OCI-LY3 (cell line): ENCODE measurements at regions not wholly inside any gene's neighbourhood (a gene's known extent, or its start where the extent isn't known, plus 50 kb on each side); places are given as distances from the start of the nearest gene placed in this dataset.

Experiments used
- H2AFZ ChIP-seq: fragments of 200-600, 300-600 bp; shearing (Covaris generic); 2 replicates; pipeline ENCODE4 v1.6.0; 2014; ENCODE audit warnings: antibody characterized with exemption, low read depth, low read length
- H3K27ac ChIP-seq: fragments of 200-600, 300-600 bp; sonication (generic); 2 replicates; pipeline ENCODE4 v1.5.1; 2014; ENCODE audit warnings: mild to moderate bottlenecking, low read length, moderate library complexity, mixed read lengths
- H3K27me3 ChIP-seq: fragments of 200-600, 300-600 bp; sonication (generic); 2 replicates; pipeline ENCODE4 v1.6.1; 2014; ENCODE audit warnings: low read depth, low read length, mixed read lengths
- H3K36me3 ChIP-seq: fragments of 200-600, 300-600 bp; sonication (generic); replicated peaks from 2 replicates; pipeline ENCODE3; 2014; ENCODE audit warnings: low read depth, low read length, mixed read lengths
- H3K4me1 ChIP-seq: fragments of 300-600, 200-600 bp; sonication (generic); 2 replicates; pipeline ENCODE4 v1.6.1; 2014; ENCODE audit warnings: low read length, mixed read lengths
- H3K4me2 ChIP-seq: fragments of 200-600, 300-600 bp; sonication (generic); 2 replicates; pipeline ENCODE4 v1.6.1; 2014; ENCODE audit warnings: low read length, mixed read lengths
- H3K4me3 ChIP-seq: fragments of 300-600, 200-600 bp; sonication (generic); 2 replicates; pipeline ENCODE4 v1.5.1; 2014; ENCODE audit warnings: antibody characterized with exemption, mild to moderate bottlenecking, low read length, moderate library complexity
- H3K79me2 ChIP-seq: fragments of 300-600, 200-600 bp; shearing (Covaris generic); 2 replicates; pipeline ENCODE4 v1.6.1; 2014; ENCODE audit warnings: mild to moderate bottlenecking, low read length, mixed read lengths
- H3K9ac ChIP-seq: fragments of 300-600, 200-600 bp; shearing (Covaris generic); 2 replicates; pipeline ENCODE4 v1.6.0; 2014; ENCODE audit warnings: mild to moderate bottlenecking, low read length, moderate library complexity
- H3K9me3 ChIP-seq: fragments of 200-600, 300-600 bp; shearing (Covaris generic); 2 replicates; pipeline ENCODE4 v1.6.1; 2014; ENCODE audit warnings: low read length, mixed read lengths; ENCODE audit not compliant: insufficient read depth
- H4K20me1 ChIP-seq: fragments of 200-600, 300-600 bp; sonication (generic); 2 replicates; pipeline ENCODE4 v1.6.1; 2016; ENCODE audit warnings: low read length, mixed read lengths; ENCODE audit not compliant: insufficient read depth
- CTCF ChIP-seq: fragments of 200-600, 300-600 bp; sonication (generic); IDR thresholded peaks from 2 replicates; pipeline ENCODE4 v1.5.1; 2014; ENCODE audit warnings: antibody characterized with exemption, low read length, low read depth
- EZH2phosphoT487 ChIP-seq: fragments of 200-600 bp; shearing (Covaris generic); IDR thresholded peaks from 2 replicates; pipeline ENCODE4 v1.6.1; 2018; ENCODE audit warnings: antibody characterized with exemption, mixed run types, low read depth

GRCh38 chr10:117468665-117469064 is 73.9 kb upstream of the EMX2 start:
- H3K4me3 ChIP-seq: no peak overlapping the region
- no peak overlapping the region for H2AFZ ChIP-seq
- H3K9me3 ChIP-seq: no peaks in the 10 kb centered on the region
- no peak overlapping the region for H3K9ac ChIP-seq
- TF ChIP-seq EZH2phosphoT487: no peak
- no peak for TF ChIP-seq CTCF
- no peaks in the 10 kb centered on the region for H3K79me2 ChIP-seq
- no peak overlapping the region for H3K4me2 ChIP-seq
- no peaks in the 10 kb centered on the region for H3K36me3 ChIP-seq
- H4K20me1 ChIP-seq: no peaks in the 10 kb centered on the region
- H3K27ac ChIP-seq: no peak overlapping the region
- peaks cover 15% of the 10 kb centered on the region; the same call in 1 of the 2 replicates for H3K27me3 ChIP-seq
- H3K4me1 ChIP-seq: peaks cover 10% of the 10 kb centered on the region

GRCh38 chr10:117464176-117464575 is 78.4 kb upstream of the EMX2 start:
- H3K36me3 ChIP-seq: no peaks in the 10 kb centered on the region
- no peaks in the 10 kb centered on the region for H3K79me2 ChIP-seq
- H4K20me1 ChIP-seq: no peaks in the 10 kb centered on the region
- peaks cover 5% of the 10 kb centered on the region; the same call in 1 of the 2 replicates for H3K4me1 ChIP-seq
- H3K9me3 ChIP-seq: no peaks in the 10 kb centered on the region
- TF ChIP-seq CTCF (no peak), EZH2phosphoT487 (no peak)
- H3K27ac ChIP-seq: no peak overlapping the region
- no peak overlapping the region for H3K4me2 ChIP-seq
- H3K27me3 ChIP-seq: no peaks in the 10 kb centered on the region
- H3K9ac ChIP-seq: no peak overlapping the region
- H2AFZ ChIP-seq: no peak overlapping the region
- no peak overlapping the region for H3K4me3 ChIP-seq

GRCh38 chr10:117463545-117463920 is 79.0 kb upstream of the EMX2 start:
- H3K27ac ChIP-seq: no peak overlapping the region
- TF ChIP-seq EZH2phosphoT487 (no peak), CTCF (no peak)
- no peak overlapping the region for H3K4me3 ChIP-seq
- no peaks in the 10 kb centered on the region for H3K79me2 ChIP-seq
- no peak overlapping the region for H3K9ac ChIP-seq
- no peaks in the 10 kb centered on the region for H3K27me3 ChIP-seq
- no peaks in the 10 kb centered on the region for H3K9me3 ChIP-seq
- peaks cover 5% of the 10 kb centered on the region; the same call in 1 of the 2 replicates for H3K4me1 ChIP-seq
- no peak overlapping the region for H3K4me2 ChIP-seq
- H4K20me1 ChIP-seq: no peaks in the 10 kb centered on the region
- H2AFZ ChIP-seq: no peak overlapping the region
- H3K36me3 ChIP-seq: no peaks in the 10 kb centered on the region

- Histone ChIP-seq H3K4me2 (no peak overlapping the region), H3K36me3 (no peaks in the 10 kb centered on the region), H2AFZ (no peak overlapping the region), H3K4me1 (peaks cover 5% of the 10 kb centered on the region; the same call in 1 of the 2 replicates), H3K9me3 (no peaks in the 10 kb centered on the region), H3K9ac (no peak overlapping the region), H3K27me3 (no peaks in the 10 kb centered on the region), H3K4me3 (no peak overlapping the region), H3K79me2 (no peaks in the 10 kb centered on the region), H4K20me1 (no peaks in the 10 kb centered on the region), H3K27ac (no peak overlapping the region)
- no peak for TF ChIP-seq EZH2phosphoT487
- no peak for TF ChIP-seq CTCF
These were observed 79.6 kb upstream of the EMX2 start for GRCh38 chr10:117462816-117463544.
